ENCODE measurements at regions not wholly inside any gene's neighbourhood (a gene's known extent, or its start where the extent isn't known, plus 50 kb on each side); places are given as distances from the start of the nearest gene placed in this dataset.

DNA sequence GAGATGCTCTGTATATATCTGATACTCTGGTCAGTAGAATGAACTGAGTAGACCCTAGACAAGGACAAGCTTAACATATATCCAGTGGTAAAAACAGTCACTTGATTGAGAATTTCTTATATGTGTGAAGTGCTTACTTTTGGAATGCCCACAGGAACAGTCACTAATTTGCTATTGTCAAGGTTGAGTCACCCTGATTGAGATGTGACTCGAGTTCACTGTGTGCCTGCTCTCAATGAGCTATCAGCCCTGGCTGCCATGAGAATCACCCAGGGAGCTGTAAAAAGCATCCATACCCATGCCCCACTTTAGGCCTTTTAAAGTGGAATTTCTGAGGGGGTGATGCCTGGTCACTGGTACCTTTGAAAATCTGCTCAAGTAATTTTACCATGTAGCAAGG is 283.7 kb downstream of the SUCLG1 start:
- TF ChIP-seq, protein P1, sequence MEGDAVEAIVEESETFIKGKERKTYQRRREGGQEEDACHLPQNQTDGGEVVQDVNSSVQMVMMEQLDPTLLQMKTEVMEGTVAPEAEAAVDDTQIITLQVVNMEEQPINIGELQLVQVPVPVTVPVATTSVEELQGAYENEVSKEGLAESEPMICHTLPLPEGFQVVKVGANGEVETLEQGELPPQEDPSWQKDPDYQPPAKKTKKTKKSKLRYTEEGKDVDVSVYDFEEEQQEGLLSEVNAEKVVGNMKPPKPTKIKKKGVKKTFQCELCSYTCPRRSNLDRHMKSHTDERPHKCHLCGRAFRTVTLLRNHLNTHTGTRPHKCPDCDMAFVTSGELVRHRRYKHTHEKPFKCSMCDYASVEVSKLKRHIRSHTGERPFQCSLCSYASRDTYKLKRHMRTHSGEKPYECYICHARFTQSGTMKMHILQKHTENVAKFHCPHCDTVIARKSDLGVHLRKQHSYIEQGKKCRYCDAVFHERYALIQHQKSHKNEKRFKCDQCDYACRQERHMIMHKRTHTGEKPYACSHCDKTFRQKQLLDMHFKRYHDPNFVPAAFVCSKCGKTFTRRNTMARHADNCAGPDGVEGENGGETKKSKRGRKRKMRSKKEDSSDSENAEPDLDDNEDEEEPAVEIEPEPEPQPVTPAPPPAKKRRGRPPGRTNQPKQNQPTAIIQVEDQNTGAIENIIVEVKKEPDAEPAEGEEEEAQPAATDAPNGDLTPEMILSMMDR (IDR thresholded peaks at IDR 0.05): no peak
- no peak for TF ChIP-seq POLR2A (IDR thresholded peaks at IDR 0.05)
